ENCODE measurements at regions not wholly inside any gene's neighbourhood (a gene's known extent, or its start where the extent isn't known, plus 50 kb on each side); places are given as distances from the start of the nearest gene placed in this dataset.

DNA sequence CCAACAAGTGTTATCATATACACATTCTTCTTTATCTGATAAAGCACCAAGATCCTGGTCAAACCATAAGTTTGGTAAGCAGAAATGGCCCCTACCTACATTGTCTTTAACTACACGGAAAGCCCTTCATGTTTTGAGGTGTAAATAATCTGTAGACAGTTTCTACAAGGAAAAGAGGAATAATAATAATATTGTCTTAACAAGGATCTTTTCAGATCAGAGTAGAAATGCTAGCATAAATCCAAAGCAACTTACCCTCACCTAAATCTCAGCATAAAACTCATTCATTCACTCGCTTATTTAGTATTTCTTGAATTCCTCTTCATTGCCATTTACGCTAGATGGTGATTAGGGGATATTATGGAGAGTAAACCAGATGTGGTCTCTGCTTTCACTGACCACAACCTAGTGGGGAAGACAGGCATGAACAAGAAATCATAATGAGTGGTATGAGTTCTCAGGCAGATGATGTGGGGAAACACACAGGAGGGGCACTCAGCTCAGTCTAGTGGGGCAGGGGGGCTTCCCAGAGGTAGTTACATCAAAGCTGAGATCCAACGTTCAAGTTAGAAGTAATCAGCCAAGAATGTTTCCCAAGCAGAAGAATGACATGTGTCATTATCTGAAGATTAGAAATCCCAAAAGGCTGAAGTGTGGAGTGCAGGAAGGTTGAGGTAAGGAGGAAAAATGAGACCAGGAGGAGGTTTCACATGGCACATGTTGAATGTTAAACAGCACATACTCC is 65.4 kb upstream of the ZC3H12C start:
- TF ChIP-seq, protein P1, sequence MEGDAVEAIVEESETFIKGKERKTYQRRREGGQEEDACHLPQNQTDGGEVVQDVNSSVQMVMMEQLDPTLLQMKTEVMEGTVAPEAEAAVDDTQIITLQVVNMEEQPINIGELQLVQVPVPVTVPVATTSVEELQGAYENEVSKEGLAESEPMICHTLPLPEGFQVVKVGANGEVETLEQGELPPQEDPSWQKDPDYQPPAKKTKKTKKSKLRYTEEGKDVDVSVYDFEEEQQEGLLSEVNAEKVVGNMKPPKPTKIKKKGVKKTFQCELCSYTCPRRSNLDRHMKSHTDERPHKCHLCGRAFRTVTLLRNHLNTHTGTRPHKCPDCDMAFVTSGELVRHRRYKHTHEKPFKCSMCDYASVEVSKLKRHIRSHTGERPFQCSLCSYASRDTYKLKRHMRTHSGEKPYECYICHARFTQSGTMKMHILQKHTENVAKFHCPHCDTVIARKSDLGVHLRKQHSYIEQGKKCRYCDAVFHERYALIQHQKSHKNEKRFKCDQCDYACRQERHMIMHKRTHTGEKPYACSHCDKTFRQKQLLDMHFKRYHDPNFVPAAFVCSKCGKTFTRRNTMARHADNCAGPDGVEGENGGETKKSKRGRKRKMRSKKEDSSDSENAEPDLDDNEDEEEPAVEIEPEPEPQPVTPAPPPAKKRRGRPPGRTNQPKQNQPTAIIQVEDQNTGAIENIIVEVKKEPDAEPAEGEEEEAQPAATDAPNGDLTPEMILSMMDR (IDR thresholded peaks at IDR 0.05; ENCODE audit: extremely low read depth, missing control alignments) = no peak

DNA sequence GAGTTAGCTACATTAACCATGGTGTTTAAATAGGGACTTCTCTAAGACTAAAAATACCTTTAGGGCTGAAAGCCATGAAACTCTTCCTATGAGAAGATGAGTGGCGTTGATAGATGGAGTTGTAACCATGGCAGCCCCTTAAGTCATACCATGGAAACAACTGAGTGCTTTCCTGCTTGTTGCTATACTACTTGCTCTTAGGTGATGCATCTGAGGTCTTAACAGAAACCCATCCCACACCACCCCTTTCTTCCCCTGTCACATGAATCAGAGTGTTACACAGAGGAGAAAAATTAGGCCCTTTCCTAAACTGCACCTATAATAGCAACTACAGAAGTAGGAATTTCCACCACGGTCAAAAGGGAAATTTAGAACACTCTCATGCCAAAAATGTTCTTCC is 64.3 kb upstream of the ZC3H12C start:
- no peak for DNase-seq (ENCODE audit: low spot score)
- TF ChIP-seq, protein P1 (IDR thresholded peaks at IDR 0.05; ENCODE audit: extremely low read depth, missing control alignments) = no peak

More for the DNA sequence above, 65.4 kb upstream of the ZC3H12C start:
- peak; percentile 27 for DNase-seq (ENCODE audit: low spot score)

DNA sequence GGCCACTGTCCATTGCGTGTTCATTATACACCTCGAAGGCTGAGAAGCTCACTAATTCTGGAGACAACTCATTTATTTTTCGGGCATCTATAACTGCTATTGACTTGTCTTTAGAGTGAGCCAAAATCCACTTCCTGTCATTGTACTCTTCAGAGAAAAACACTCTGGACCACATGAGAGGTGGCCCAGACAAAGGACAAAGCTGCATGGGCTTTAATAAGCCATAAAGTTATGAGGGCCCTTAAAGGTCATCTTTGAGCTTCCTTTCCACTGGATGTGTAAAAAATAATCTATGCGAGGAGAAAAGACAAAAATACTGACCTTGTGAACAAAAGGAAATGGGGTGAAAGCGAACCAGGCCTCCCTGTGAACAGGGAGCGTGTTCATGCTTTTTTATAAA is 63.5 kb upstream of the ZC3H12C start:
- DNase-seq (ENCODE audit: low spot score) = no peak
- TF ChIP-seq, protein P1 (IDR thresholded peaks at IDR 0.05; ENCODE audit: extremely low read depth, missing control alignments) = no peak

DNA sequence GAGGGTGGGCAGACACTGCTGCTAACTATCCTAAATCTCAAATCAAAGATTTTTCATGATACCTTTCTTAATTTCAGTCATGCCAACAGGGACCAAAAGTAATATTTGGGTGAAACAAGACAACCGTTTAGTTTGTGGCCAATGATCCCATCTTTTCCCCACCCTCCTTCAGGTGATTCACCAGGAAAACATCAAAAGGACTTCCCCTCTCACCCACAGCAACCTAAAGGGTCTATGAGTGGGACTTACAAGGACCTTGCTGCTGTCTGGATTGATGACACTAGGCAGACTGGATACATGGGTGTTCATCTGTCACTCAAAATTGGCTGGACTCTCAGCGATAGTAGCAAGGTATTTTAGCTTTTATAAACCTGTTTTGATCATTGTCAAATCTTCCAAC is 62.0 kb upstream of the ZC3H12C start:
- TF ChIP-seq, protein P1 (IDR thresholded peaks at IDR 0.05; ENCODE audit: extremely low read depth, missing control alignments) = no peak
- DNase-seq (ENCODE audit: low spot score) = no peak

DNA sequence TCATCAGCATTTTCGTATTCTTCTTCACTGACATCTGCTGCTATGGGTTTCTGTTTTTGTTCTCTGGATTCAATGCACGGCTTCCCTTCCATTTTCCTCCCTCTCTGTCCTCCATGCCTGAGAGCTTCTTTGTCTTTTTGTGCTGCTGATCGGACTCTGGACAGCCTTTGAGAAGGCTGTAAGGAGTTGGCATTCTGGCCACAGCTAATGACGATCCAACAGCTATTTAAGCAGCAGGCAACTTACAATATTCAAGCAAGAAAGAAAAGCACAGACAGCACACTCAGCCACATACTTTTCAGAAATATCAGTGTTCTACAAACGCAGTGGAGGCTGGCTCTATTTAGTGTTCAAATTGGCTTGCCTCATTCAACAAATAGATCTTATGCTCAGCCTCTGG is 60.9 kb upstream of the ZC3H12C start:
- DNase-seq (ENCODE audit: low spot score) = no peak
- TF ChIP-seq, protein P1 (IDR thresholded peaks at IDR 0.05; ENCODE audit: extremely low read depth, missing control alignments) = no peak

DNA sequence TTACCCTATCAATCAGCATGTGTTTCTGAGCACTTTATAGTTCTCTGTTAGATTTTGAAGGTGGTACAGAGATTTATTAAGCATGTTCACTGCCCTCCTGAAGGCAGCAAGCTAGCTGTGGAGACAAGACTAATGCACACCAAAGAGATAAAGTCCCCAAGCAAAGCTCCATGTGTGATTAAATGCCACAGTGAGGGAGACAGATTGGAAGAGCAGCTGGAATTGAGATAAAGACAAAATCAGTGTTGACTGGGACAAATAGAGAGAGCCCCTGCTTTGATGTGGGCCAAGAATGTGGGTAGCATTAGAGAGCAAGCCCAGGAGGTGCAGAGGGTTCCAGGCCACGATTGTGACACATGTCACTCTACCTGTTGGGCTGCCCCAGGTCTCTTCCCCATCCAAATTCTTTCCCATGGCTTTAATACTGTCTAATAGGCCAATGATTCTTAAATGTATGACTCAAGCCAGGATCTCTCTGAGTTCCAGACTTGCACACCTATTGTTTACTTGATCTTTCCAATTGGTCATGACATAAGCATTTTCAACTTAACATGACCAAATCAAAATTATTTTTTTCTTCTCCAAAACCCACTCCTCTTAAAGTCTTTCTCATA is 60.1 kb upstream of the ZC3H12C start:
- TF ChIP-seq, protein P1 (IDR thresholded peaks at IDR 0.05; ENCODE audit: extremely low read depth, missing control alignments) = no peak
- DNase-seq (ENCODE audit: low spot score) = no peak

DNA sequence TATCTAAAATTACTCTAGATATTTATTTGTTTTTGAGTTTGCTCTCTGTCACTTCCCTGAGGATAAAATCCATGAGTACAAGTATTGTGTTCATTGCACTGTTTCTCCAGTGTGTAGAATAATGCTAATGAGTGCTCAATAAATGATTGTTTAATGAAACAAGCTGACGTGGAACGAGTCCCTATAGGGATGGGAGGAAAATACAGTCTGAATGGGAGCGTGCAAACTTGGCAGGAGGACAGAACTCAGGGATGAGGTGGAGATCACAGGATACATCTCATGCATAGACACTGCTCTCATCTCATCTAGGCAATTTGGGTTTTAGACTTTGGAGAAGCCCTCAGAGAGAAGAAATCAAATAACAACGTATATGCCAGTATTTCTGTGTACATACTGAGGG is 58.4 kb upstream of the ZC3H12C start:
- TF ChIP-seq, protein P1 (IDR thresholded peaks at IDR 0.05; ENCODE audit: extremely low read depth, missing control alignments) = no peak
- no peak for DNase-seq (ENCODE audit: low spot score)

Measured in GM20000 (cell line).